Neural cell (in vitro differentiated cells): ENCODE measurements at regions not wholly inside any gene's neighbourhood (a gene's known extent, or its start where the extent isn't known, plus 50 kb on each side); places are given as distances from the start of the nearest gene placed in this dataset.

Experiments used
- H2AFZ ChIP-seq: fragments of 200-600, 300-800 bp; sonication (generic), shearing (Covaris generic); 2 replicates; pipeline ENCODE4 v1.6.0; 2014; ENCODE audit warnings: low read depth, mild to moderate bottlenecking, antibody characterized with exemption, low read length, moderate library complexity
- H3F3A ChIP-seq: fragments of 200-600 bp; shearing (Covaris generic); 2 replicates; pipeline ENCODE4 v1.6.1; 2016; ENCODE audit warnings: mild to moderate bottlenecking, moderate library complexity, mixed read lengths, antibody characterized with exemption, low read length; ENCODE audit not compliant: insufficient read depth, poor library complexity, severe bottlenecking
- H3K27ac ChIP-seq: fragments of 200-600, 300-800 bp; sonication (generic), shearing (Covaris generic); 2 replicates; pipeline ENCODE4 v1.5.1; 2014; ENCODE audit warnings: mild to moderate bottlenecking, low read length, moderate library complexity
- H3K27me3 ChIP-seq: fragments of 300-800, 200-600 bp; sonication (generic), shearing (Covaris generic); 2 replicates; pipeline ENCODE4 v1.6.0; 2014; ENCODE audit warnings: mild to moderate bottlenecking, low read depth, low read length, moderate library complexity; ENCODE audit not compliant: insufficient read depth
- H3K36me3 ChIP-seq: fragments of 300-800, 200-600 bp; sonication (generic), shearing (Covaris generic); 2 replicates; pipeline ENCODE4 v1.5.1; 2014; ENCODE audit warnings: mild to moderate bottlenecking, antibody characterized with exemption, low read length, moderate library complexity; ENCODE audit not compliant: insufficient read depth
- H3K4me2 ChIP-seq: fragments of 300-800, 200-600 bp; sonication (generic), shearing (Covaris generic); 2 replicates; pipeline ENCODE4 v1.6.0; 2014; ENCODE audit warnings: mild to moderate bottlenecking, low read length
- H3K4me3 ChIP-seq: fragments of 300-800, 200-600 bp; sonication (generic), shearing (Covaris generic); 2 replicates; pipeline ENCODE4 v1.5.1; 2014; ENCODE audit warnings: mild to moderate bottlenecking, low read length, moderate library complexity
- H3K79me2 ChIP-seq: fragments of 200-600 bp; shearing (Covaris generic); replicated peaks from 2 replicates; pipeline ENCODE4 v1.6.0; 2014; ENCODE audit warnings: mild to moderate bottlenecking, low read length, moderate library complexity; ENCODE audit not compliant: insufficient read depth
- H3K9ac ChIP-seq: fragments of 300-800, 200-600 bp; sonication (generic), shearing (Covaris generic); 2 replicates; pipeline ENCODE4 v1.6.1; 2016; ENCODE audit warnings: mild to moderate bottlenecking, low read length, mixed read lengths
- H3K9me2 ChIP-seq: fragments of 200-600 bp; shearing (Covaris generic); 2 replicates; pipeline ENCODE4 v1.6.1; 2016; ENCODE audit warnings: mild to moderate bottlenecking, low read length, mixed read lengths; ENCODE audit not compliant: insufficient read depth
- H3K9me3 ChIP-seq: fragments of 200-600, 300-800 bp; sonication (generic), shearing (Covaris generic); 2 replicates; pipeline ENCODE4 v1.6.1; 2016; ENCODE audit warnings: mild to moderate bottlenecking, mixed run types, low read length, moderate library complexity, mixed read lengths
- H4K20me1 ChIP-seq: fragments of 200-600 bp; shearing (Covaris generic); 2 replicates; pipeline ENCODE4 v1.6.1; 2016; ENCODE audit warnings: mild to moderate bottlenecking, mixed run types; ENCODE audit not compliant: insufficient read depth
- CTCF ChIP-seq: fragments of 450-650 bp; IDR thresholded peaks from 2 replicates; pipeline ENCODE4 v1.5.1; 2014; ENCODE audit warnings: antibody characterized with exemption, mild to moderate bottlenecking, moderate library complexity; ENCODE audit not compliant: poor library complexity, severe bottlenecking
- EP300 ChIP-seq: fragments of 450-650 bp; conservative IDR thresholded peaks from 2 replicates; pipeline ENCODE4 v1.6.1; 2014; ENCODE audit warnings: antibody characterized with exemption, mild to moderate bottlenecking, moderate library complexity; ENCODE audit not compliant: poor library complexity, severe bottlenecking
- EZH2 ChIP-seq: fragments of 200-600, 300-800 bp; shearing (Covaris generic), sonication (generic); IDR thresholded peaks from 2 replicates; pipeline ENCODE4 v1.6.1; 2014; ENCODE audit warnings: antibody characterized with exemption, low read length, borderline replicate concordance, mild to moderate bottlenecking; ENCODE audit not compliant: insufficient read depth, poor library complexity, severe bottlenecking
- MXI1 ChIP-seq: fragments of 450-650 bp; conservative IDR thresholded peaks from 2 replicates; pipeline ENCODE4 v1.6.1; 2014; ENCODE audit warnings: antibody characterized with exemption, mild to moderate bottlenecking; ENCODE audit not compliant: poor library complexity, severe bottlenecking
- POLR2AphosphoS5 ChIP-seq: IDR thresholded peaks from 2 replicates; pipeline ENCODE4 v1.6.1; 2012
- RAD21 ChIP-seq: fragments of 450-650 bp; conservative IDR thresholded peaks from 2 replicates; pipeline ENCODE4 v1.6.1; 2014; ENCODE audit warnings: antibody characterized with exemption, mild to moderate bottlenecking, moderate library complexity
- REST ChIP-seq: IDR thresholded peaks from 2 replicates; pipeline ENCODE4 v1.6.1; 2012; ENCODE audit warnings: borderline replicate concordance
- SMC3 ChIP-seq: fragments of 450-650 bp; conservative IDR thresholded peaks from 2 replicates; pipeline ENCODE4 v1.6.1; 2014; ENCODE audit warnings: antibody characterized with exemption, mild to moderate bottlenecking, moderate library complexity; ENCODE audit not compliant: poor library complexity
- TAF1 ChIP-seq: IDR thresholded peaks from 2 replicates; pipeline ENCODE4 v1.6.1; 2012; ENCODE audit warnings: low read depth

GRCh38 chr6:1187293-1188131, 124.4 kb upstream of the FOXQ1 start:
- Histone ChIP-seq H3K9ac (no peak overlapping the region), H2AFZ (no peak overlapping the region), H3K4me2 (no peak overlapping the region), H4K20me1 (no peaks in the 10 kb centered on the region), H3K27ac (no peak overlapping the region), H3F3A (no peaks in the 10 kb centered on the region), H3K79me2 (no peaks in the 10 kb centered on the region), H3K4me3 (no peak overlapping the region), H3K27me3 (no peaks in the 10 kb centered on the region), H3K9me2 (no peaks in the 10 kb centered on the region), H3K36me3 (no peaks in the 10 kb centered on the region), H3K9me3 (no peaks in the 10 kb centered on the region)
- TF ChIP-seq CTCF = no peak
- TF ChIP-seq TAF1 = no peak
- TF ChIP-seq SMC3 = no peak
- no peak for TF ChIP-seq EZH2
- TF ChIP-seq REST = no peak

- no peak for TF ChIP-seq EZH2
- TF ChIP-seq CTCF = no peak
- no peak for TF ChIP-seq POLR2AphosphoS5
- TF ChIP-seq REST = no peak
- TF ChIP-seq SMC3 = no peak
- TF ChIP-seq MXI1 = no peak
- TF ChIP-seq RAD21 = no peak
- TF ChIP-seq TAF1 = no peak
- no peak for TF ChIP-seq EP300
- Histone ChIP-seq H3K27me3 (no peaks in the 10 kb centered on the region), H3K36me3 (no peaks in the 10 kb centered on the region), H3K4me3 (no peak overlapping the region), H3K27ac (no peak overlapping the region), H3K9ac (no peak overlapping the region), H3K4me2 (no peak overlapping the region), H2AFZ (no peak overlapping the region), H3F3A (no peaks in the 10 kb centered on the region), H3K79me2 (no peaks in the 10 kb centered on the region), H4K20me1 (no peaks in the 10 kb centered on the region), H3K9me2 (no peaks in the 10 kb centered on the region), H3K9me3 (no peaks in the 10 kb centered on the region)
Observed at GRCh38 chr6:1184318-1184717, 127.6 kb upstream of the FOXQ1 start.
